HepG2 (cell line): ENCODE measurements at regions not wholly inside any gene's neighbourhood (a gene's known extent, or its start where the extent isn't known, plus 50 kb on each side); places are given as distances from the start of the nearest gene placed in this dataset.

ENCODE experiments used
- ATAC-seq: fragments of 200-7000 bp; cut with Tn5 transposase; 3 replicates; pipeline ENCODE4 v1.9.1; 2020; ENCODE audit warnings: mild to moderate bottlenecking, moderate library complexity
- BruUV-seq: library from RNA; stranded (reverse); fragments of 400-500 nt; replicated peaks from 2 replicates; lab custom pipeline; 2021; lab: Mats Ljungman, UMichigan
- CTCF ChIA-PET: fragments of 300-600 bp; formaldehyde crosslinking; extraction: SDS; loops from one replicate; lab custom pipeline; 2021; ENCODE audit warnings: low total read pairs, inconsistent platforms, low intra/inter-chr PET ratio; lab: Yijun Ruan, JAX
- POLR2A ChIA-PET: fragments of 350-600 bp; sonication (Branson Sonifier 250); formaldehyde crosslinking; loops from one replicate; lab custom pipeline; 2020; ENCODE audit warnings: antibody characterized with exemption, inconsistent platforms; lab: Yijun Ruan, JAX
- DNase-seq: peaks from one replicate; pipeline ENCODE4 v3.0.0-alpha.2; 2015; ENCODE audit warnings: low spot score
- FAIRE-seq: peaks from 3 replicates; lab custom pipeline; 2011; peaks lifted over from hg19 to GRCh38; lab: Jason Lieb, UNC
- H2AFZ ChIP-seq: one replicate; pipeline ENCODE4 v1.6.1; 2011; ENCODE audit warnings: low read length, inconsistent platforms
- H3K27ac ChIP-seq: fragments of 300-600 bp; 3 replicates; pipeline ENCODE4 v1.8.0; 2011; ENCODE audit warnings: mixed run types, mild to moderate bottlenecking, mixed read lengths, low read length, inconsistent platforms; ENCODE audit not compliant: insufficient read depth; ENCODE audit errors: extremely low read length
- H3K27me3 ChIP-seq, 2 experiments: fragments of 200-600 bp in 1 of 2; 2 replicates in 1 of 2; 3 replicates in 1 of 2; pipeline versions ENCODE4 v1.6.0 to v1.8.0; 2011; ENCODE audit warnings: low read length in 2 of 2, mild to moderate bottlenecking in 2 of 2, moderate library complexity in 2 of 2, inconsistent platforms in 1 of 2; ENCODE audit not compliant: insufficient read depth in 2 of 2, control insufficient read depth in 1 of 2
- H3K36me3 ChIP-seq, 2 experiments: fragments of 200-600 bp in 1 of 2; replicated peaks in 1 of 2; 2 replicates in 1 of 2; 3 replicates in 1 of 2; pipeline versions ENCODE4 v1.5.1 to v1.8.0; 2011; ENCODE audit warnings: low read length in 2 of 2, inconsistent platforms in 1 of 2; ENCODE audit not compliant: insufficient read depth in 2 of 2, control insufficient read depth in 1 of 2
- H3K4me1 ChIP-seq: 2 replicates; pipeline ENCODE4 v1.5.1; 2012; ENCODE audit warnings: low read length, inconsistent platforms; ENCODE audit not compliant: insufficient read depth
- H3K4me2 ChIP-seq: 2 replicates; pipeline ENCODE4 v1.6.0; 2011; ENCODE audit warnings: low read depth, low read length, inconsistent platforms
- H3K4me3 ChIP-seq, 3 experiments: fragments of 200-600 bp in 1 of 3; sonication (generic), shearing (Covaris generic) in 1 of 3; replicated peaks in 1 of 3; 2 replicates each; pipeline ENCODE4 v1.5.1; 2011 to 2016; ENCODE audit warnings: low read length in 3 of 3, inconsistent platforms in 2 of 3, low read depth in 2 of 3, mild to moderate bottlenecking in 2 of 3, control low read depth in 1 of 3, mixed read lengths in 1 of 3; ENCODE audit not compliant: insufficient read depth in 1 of 3
- H3K79me2 ChIP-seq: one replicate; pipeline ENCODE4 v1.6.1; 2011; ENCODE audit warnings: low read length, inconsistent platforms; ENCODE audit not compliant: insufficient read depth
- H3K9ac ChIP-seq: 2 replicates; pipeline ENCODE4 v1.6.0; 2011; ENCODE audit warnings: mild to moderate bottlenecking, low read depth, low read length, inconsistent platforms; ENCODE audit not compliant: insufficient read depth
- H3K9me3 ChIP-seq: 2 replicates; pipeline ENCODE4 v1.5.1; 2012; ENCODE audit warnings: mild to moderate bottlenecking, low read length
- H4K20me1 ChIP-seq: 2 replicates; pipeline ENCODE4 v1.6.0; 2011; ENCODE audit warnings: inconsistent platforms, mild to moderate bottlenecking, low read length, moderate library complexity; ENCODE audit not compliant: insufficient read depth
- CENPX ChIP-seq: sonication (generic); formaldehyde crosslinking; IDR thresholded peaks from 2 replicates; pipeline ENCODE4 v1.9.0; 2021; ENCODE audit warnings: mild to moderate bottlenecking, missing genetic modification reagents, moderate library complexity
- DZIP1 ChIP-seq: sonication (generic); formaldehyde crosslinking; IDR thresholded peaks from 2 replicates; pipeline ENCODE4 v1.5.0; 2020; ENCODE audit warnings: mild to moderate bottlenecking, missing genetic modification reagents
- ELF3 ChIP-seq: IDR thresholded peaks from 2 replicates; pipeline ENCODE4 v1.6.1; 2016; ENCODE audit warnings: missing genetic modification reagents, missing compliant biosample characterization
- KDM5B ChIP-seq: sonication (generic); formaldehyde crosslinking; IDR thresholded peaks from 2 replicates; pipeline ENCODE4 v1.4.0; 2020; ENCODE audit warnings: missing genetic modification reagents, mild to moderate bottlenecking, borderline replicate concordance
- PRDM15 ChIP-seq: sonication (generic); formaldehyde crosslinking; IDR thresholded peaks from 2 replicates; pipeline ENCODE4 v1.4.0; 2020; ENCODE audit warnings: missing genetic modification reagents
- REL ChIP-seq: sonication (generic); formaldehyde crosslinking; conservative IDR thresholded peaks from 2 replicates; pipeline ENCODE4 v1.8.0; 2022; ENCODE audit warnings: mild to moderate bottlenecking, missing genetic modification reagents, moderate library complexity
- RFXANK ChIP-seq: IDR thresholded peaks from 2 replicates; pipeline ENCODE4 v1.6.1; 2016
- TBX3 ChIP-seq: fragments of 450-650 bp; IDR thresholded peaks from 2 replicates; pipeline ENCODE4 v1.6.1; 2017; ENCODE audit warnings: antibody characterized with exemption, mild to moderate bottlenecking, inconsistent platforms, borderline replicate concordance
- ZFAT ChIP-seq: sonication (generic); formaldehyde crosslinking; conservative IDR thresholded peaks from 2 replicates; pipeline ENCODE4 v1.8.1; 2023; ENCODE audit warnings: missing genetic modification reagents, inconsistent platforms
- ZFX ChIP-seq: sonication (generic); formaldehyde crosslinking; IDR thresholded peaks from 2 replicates; pipeline ENCODE4 v1.4.0; 2020; ENCODE audit warnings: mild to moderate bottlenecking, low read depth, missing genetic modification reagents, moderate library complexity
- ZNF101 ChIP-seq: sonication (generic); formaldehyde crosslinking; IDR thresholded peaks from 2 replicates; pipeline ENCODE4 v1.4.0; 2020; ENCODE audit warnings: mild to moderate bottlenecking, low read depth, missing genetic modification reagents, borderline replicate concordance
- ZNF567 ChIP-seq: sonication (generic); formaldehyde crosslinking; IDR thresholded peaks from 2 replicates; pipeline ENCODE4 v1.8.1; 2023; ENCODE audit warnings: mild to moderate bottlenecking, missing genetic modification reagents, borderline replicate concordance
- ZNF841 ChIP-seq: sonication (generic); formaldehyde crosslinking; IDR thresholded peaks from 2 replicates; pipeline ENCODE4 v1.8.1; 2023; ENCODE audit warnings: missing genetic modification reagents, borderline replicate concordance
- WGBS: methylation state at CpG from one replicate; pipeline ENCODE4 v1.1.6; 2017; ENCODE audit warnings: low lambda C conversion rate; 5-methylcytosine and 5-hydroxymethylcytosine counted together
- in situ Hi-C: cut with HindIII; loops from 2 replicates; pipeline ENCODE4 v1.10.0; 2017; ENCODE audit warnings: low pct_unique_long_range_greater_than_20kb; ENCODE audit not compliant: extremely low pct_ligation_motif_present
- intact Hi-C: fragments of 100-400 bp; cut with micrococcal nuclease; formaldehyde crosslinking; loops from one replicate; pipeline ENCODE4 v1.10.0; 2022; ENCODE audit not compliant: unreplicated experiment
- TF ChIP-seq, protein P1 (sequence below): sonication (generic); formaldehyde crosslinking; IDR thresholded peaks from 2 replicates; pipeline ENCODE4 v1.5.1; 2020; ENCODE audit warnings: mild to moderate bottlenecking, missing genetic modification reagents, moderate library complexity

DNA sequence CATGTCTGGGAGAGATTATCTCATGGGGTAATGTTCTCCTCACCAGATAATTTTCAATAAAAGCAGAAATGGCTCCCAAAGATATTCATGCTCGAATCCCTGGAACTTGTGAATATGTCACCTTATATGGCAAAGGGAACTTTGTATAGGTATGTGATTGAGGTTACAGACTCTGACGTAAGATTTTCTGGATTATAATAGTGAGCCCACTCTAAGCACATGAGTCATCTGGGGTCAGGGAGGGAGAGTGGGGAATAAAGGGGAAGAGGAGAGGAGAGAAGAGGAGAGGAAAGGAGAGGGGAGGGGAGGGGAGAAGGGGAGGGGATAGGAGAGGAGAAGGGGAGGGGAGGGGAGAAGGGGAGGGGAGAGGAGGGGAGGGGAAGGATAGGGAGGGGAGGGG lies 1193.9 kb downstream of the PLA2G4A start:
- ChIA-PET CTCF (no interaction called here), POLR2A (no interaction called here)
- FAIRE-seq: no peak
- BruUV-seq: no TSS peak
- in situ Hi-C loops: no loop called here
- Histone ChIP-seq H3K36me3 (no peaks in the 10 kb centered on the region), H3K27ac (no peak overlapping the region), H2AFZ (no peak overlapping the region), H3K4me3 (no peak overlapping the region), H3K9me3 (no peaks in the 10 kb centered on the region), H4K20me1 (no peaks in the 10 kb centered on the region), H3K9ac (no peak overlapping the region), H3K4me2 (no peak overlapping the region), H3K27me3 (no peaks in the 10 kb centered on the region), H3K79me2 (no peaks in the 10 kb centered on the region), H3K4me1 (no peaks in the 10 kb centered on the region)
- ATAC-seq: no peak
- TF ChIP-seq ZNF567 (CRISPR knock-in tag): no peak
- TF ChIP-seq, protein P1, sequence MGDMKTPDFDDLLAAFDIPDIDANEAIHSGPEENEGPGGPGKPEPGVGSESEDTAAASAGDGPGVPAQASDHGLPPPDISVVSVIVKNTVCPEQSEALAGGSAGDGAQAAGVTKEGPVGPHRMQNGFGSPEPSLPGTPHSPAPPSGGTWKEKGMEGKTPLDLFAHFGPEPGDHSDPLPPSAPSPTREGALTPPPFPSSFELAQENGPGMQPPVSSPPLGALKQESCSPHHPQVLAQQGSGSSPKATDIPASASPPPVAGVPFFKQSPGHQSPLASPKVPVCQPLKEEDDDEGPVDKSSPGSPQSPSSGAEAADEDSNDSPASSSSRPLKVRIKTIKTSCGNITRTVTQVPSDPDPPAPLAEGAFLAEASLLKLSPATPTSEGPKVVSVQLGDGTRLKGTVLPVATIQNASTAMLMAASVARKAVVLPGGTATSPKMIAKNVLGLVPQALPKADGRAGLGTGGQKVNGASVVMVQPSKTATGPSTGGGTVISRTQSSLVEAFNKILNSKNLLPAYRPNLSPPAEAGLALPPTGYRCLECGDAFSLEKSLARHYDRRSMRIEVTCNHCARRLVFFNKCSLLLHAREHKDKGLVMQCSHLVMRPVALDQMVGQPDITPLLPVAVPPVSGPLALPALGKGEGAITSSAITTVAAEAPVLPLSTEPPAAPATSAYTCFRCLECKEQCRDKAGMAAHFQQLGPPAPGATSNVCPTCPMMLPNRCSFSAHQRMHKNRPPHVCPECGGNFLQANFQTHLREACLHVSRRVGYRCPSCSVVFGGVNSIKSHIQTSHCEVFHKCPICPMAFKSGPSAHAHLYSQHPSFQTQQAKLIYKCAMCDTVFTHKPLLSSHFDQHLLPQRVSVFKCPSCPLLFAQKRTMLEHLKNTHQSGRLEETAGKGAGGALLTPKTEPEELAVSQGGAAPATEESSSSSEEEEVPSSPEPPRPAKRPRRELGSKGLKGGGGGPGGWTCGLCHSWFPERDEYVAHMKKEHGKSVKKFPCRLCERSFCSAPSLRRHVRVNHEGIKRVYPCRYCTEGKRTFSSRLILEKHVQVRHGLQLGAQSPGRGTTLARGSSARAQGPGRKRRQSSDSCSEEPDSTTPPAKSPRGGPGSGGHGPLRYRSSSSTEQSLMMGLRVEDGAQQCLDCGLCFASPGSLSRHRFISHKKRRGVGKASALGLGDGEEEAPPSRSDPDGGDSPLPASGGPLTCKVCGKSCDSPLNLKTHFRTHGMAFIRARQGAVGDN: no peak
- TF ChIP-seq CENPX: no peak
- no peak for TF ChIP-seq REL (CRISPR knock-in tag)
- TF ChIP-seq ZNF101 (CRISPR knock-in tag): no peak
- TF ChIP-seq PRDM15 (CRISPR knock-in tag): no peak
- TF ChIP-seq ZNF841 (CRISPR knock-in tag): no peak
- no peak for TF ChIP-seq ZFX (CRISPR knock-in tag)
- TF ChIP-seq ELF3: no peak
- TF ChIP-seq TBX3: no peak
- no peak for TF ChIP-seq RFXANK (CRISPR knock-in tag)
- no peak for TF ChIP-seq DZIP1
- no peak for TF ChIP-seq KDM5B (CRISPR knock-in tag)
- TF ChIP-seq ZFAT (CRISPR knock-in tag): no peak
- intact Hi-C loops: no loop called here
- 5% methylated on average over 2 of the region's 2 CpGs for WGBS
- DNase-seq: no peak
